ENCODE measurements at regions not wholly inside any gene's neighbourhood (a gene's known extent, or its start where the extent isn't known, plus 50 kb on each side); places are given as distances from the start of the nearest gene placed in this dataset.

GRCh38 chr6:129947797-129948196 lies 70.6 kb upstream of the L3MBTL3 start:
- ChIA-PET POLR2A (no interaction called here), CTCF (interaction anchor here (1.3 to 1.9 kb wide), 2 partner anchors 9 to 13 kb away, joined by 3 to 4 read pairs; no protein-coding TSS in a partner anchor)
- Histone ChIP-seq H3K4me3 (ENCODE audit: control insufficient read depth in 1 of 7, extremely low read depth in 1 of 7, insufficient read depth in 4 of 7, low read depth in 2 of 7, low read length in 6 of 7) (no peak overlapping the region), H3K27me3 (replicated peaks in 2 of 5; ENCODE audit: control insufficient read depth in 4 of 5, insufficient read depth in 5 of 5, low read length in 4 of 5) (peaks cover 0 to 2% (median 0%) of the 10 kb centered on the region in 5 experiments), H3K4me1 (ENCODE audit: control extremely low read depth in 1 of 4, control insufficient read depth in 4 of 4, insufficient read depth in 4 of 4, low read length in 3 of 4) (no peaks in the 10 kb centered on the region), H3K9me3 (ENCODE audit: control extremely low read depth in 1 of 5, control insufficient read depth in 4 of 5, insufficient read depth in 2 of 5, low read depth in 1 of 5, low read length in 4 of 5) (no peaks in the 10 kb centered on the region), H3K27ac (ENCODE audit: insufficient read depth in 1 of 2, low read depth in 1 of 2, low read length in 2 of 2, poor library complexity in 1 of 2, severe bottlenecking in 2 of 2) (no peak overlapping the region), H3K36me3 (ENCODE audit: control insufficient read depth in 4 of 4, insufficient read depth in 4 of 4, low read length in 3 of 4) (no peaks in the 10 kb centered on the region)
- WGBS (ENCODE audit: insufficient coverage), result no CpG with 5 or more reads among the region's 1 CpG
- no peak for DNase-seq

- Histone ChIP-seq H3K9me3 (ENCODE audit: control extremely low read depth in 1 of 5, control insufficient read depth in 4 of 5, insufficient read depth in 2 of 5, low read depth in 1 of 5, low read length in 4 of 5) (no peaks in the 10 kb centered on the region), H3K4me1 (ENCODE audit: control extremely low read depth in 1 of 4, control insufficient read depth in 4 of 4, insufficient read depth in 4 of 4, low read length in 3 of 4) (no peaks in the 10 kb centered on the region), H3K36me3 (ENCODE audit: control insufficient read depth in 4 of 4, insufficient read depth in 4 of 4, low read length in 3 of 4) (no peaks in the 10 kb centered on the region), H3K27me3 (replicated peaks in 2 of 5; ENCODE audit: control insufficient read depth in 4 of 5, insufficient read depth in 5 of 5, low read length in 4 of 5) (peaks cover 0 to 2% (median 0%) of the 10 kb centered on the region in 5 experiments), H3K4me3 (ENCODE audit: control insufficient read depth in 1 of 7, extremely low read depth in 1 of 7, insufficient read depth in 4 of 7, low read depth in 2 of 7, low read length in 6 of 7) (no peak overlapping the region), H3K27ac (ENCODE audit: insufficient read depth in 1 of 2, low read depth in 1 of 2, low read length in 2 of 2, poor library complexity in 1 of 2, severe bottlenecking in 2 of 2) (no peak overlapping the region)
- ChIA-PET POLR2A (no interaction called here), CTCF (interaction anchor here (1.9 kb wide), 1 partner anchor 12 kb away, joined by 4 read pairs; no protein-coding TSS in a partner anchor)
- DNase-seq, result no peak
- WGBS (ENCODE audit: insufficient coverage), result 90% methylated on average over 6 of the region's 9 CpGs
Measured at GRCh38 chr6:129946439-129947140, 71.8 kb upstream of the L3MBTL3 start.

GRCh38 chr6:129943637-129944271 lies 74.6 kb upstream of the L3MBTL3 start:
- WGBS (ENCODE audit: insufficient coverage), result 98% methylated on average over 9 of the region's 11 CpGs
- POLR2A ChIA-PET, result no interaction called here

GRCh38 chr6:129940454-129941195 lies 77.8 kb upstream of the L3MBTL3 start:
- DNase-seq, result no peak
- Histone ChIP-seq H3K9me3 (ENCODE audit: control extremely low read depth in 1 of 5, control insufficient read depth in 4 of 5, insufficient read depth in 2 of 5, low read depth in 1 of 5, low read length in 4 of 5) (no peaks in the 10 kb centered on the region), H3K4me1 (ENCODE audit: control extremely low read depth in 1 of 4, control insufficient read depth in 4 of 4, insufficient read depth in 4 of 4, low read length in 3 of 4) (no peaks in the 10 kb centered on the region), H3K36me3 (ENCODE audit: control insufficient read depth in 4 of 4, insufficient read depth in 4 of 4, low read length in 3 of 4) (no peaks in the 10 kb centered on the region), H3K27me3 (replicated peaks in 2 of 5; ENCODE audit: control insufficient read depth in 4 of 5, insufficient read depth in 5 of 5, low read length in 4 of 5) (peaks cover 0 to 4% (median 0%) of the 10 kb centered on the region in 5 experiments), H3K27ac (ENCODE audit: insufficient read depth in 1 of 2, low read depth in 1 of 2, low read length in 2 of 2, poor library complexity in 1 of 2, severe bottlenecking in 2 of 2) (no peak overlapping the region), H3K4me3 (ENCODE audit: control insufficient read depth in 1 of 7, extremely low read depth in 1 of 7, insufficient read depth in 4 of 7, low read depth in 2 of 7, low read length in 6 of 7) (no peak overlapping the region)
- ChIA-PET CTCF (no interaction called here), POLR2A (no interaction called here)
- WGBS (ENCODE audit: insufficient coverage), result 84% methylated on average over 5 of the region's 6 CpGs

More at GRCh38 chr6:129943637-129944271, 74.6 kb upstream of the L3MBTL3 start:
- Histone ChIP-seq H3K9me3 (ENCODE audit: control extremely low read depth in 1 of 5, control insufficient read depth in 4 of 5, insufficient read depth in 2 of 5, low read depth in 1 of 5, low read length in 4 of 5) (no peaks in the 10 kb centered on the region), H3K4me1 (ENCODE audit: control extremely low read depth in 1 of 4, control insufficient read depth in 4 of 4, insufficient read depth in 4 of 4, low read length in 3 of 4) (no peaks in the 10 kb centered on the region), H3K36me3 (ENCODE audit: control insufficient read depth in 4 of 4, insufficient read depth in 4 of 4, low read length in 3 of 4) (no peaks in the 10 kb centered on the region), H3K4me3 (ENCODE audit: control insufficient read depth in 1 of 7, extremely low read depth in 1 of 7, insufficient read depth in 4 of 7, low read depth in 2 of 7, low read length in 6 of 7) (no peak overlapping the region), H3K27me3 (replicated peaks in 2 of 5; ENCODE audit: control insufficient read depth in 4 of 5, insufficient read depth in 5 of 5, low read length in 4 of 5) (peaks cover 0 to 1% (median 0%) of the 10 kb centered on the region in 5 experiments), H3K27ac (ENCODE audit: insufficient read depth in 1 of 2, low read depth in 1 of 2, low read length in 2 of 2, poor library complexity in 1 of 2, severe bottlenecking in 2 of 2) (no peak overlapping the region)
- CTCF ChIA-PET, result no interaction called here
- DNase-seq, result no peak

GRCh38 chr6:129938249-129939020 lies 77.3 kb upstream of the TMEM244 start:
- no peaks in the 10 kb centered on the region for H3K36me3 ChIP-seq (ENCODE audit: control insufficient read depth in 4 of 4, insufficient read depth in 4 of 4, low read length in 3 of 4)
- ChIA-PET CTCF (interaction anchor here (0.8 to 2.1 kb wide), 11 partner anchors 9 to 439 kb away, joined by 3 to 7 read pairs (median 3); no protein-coding TSS in a partner anchor), POLR2A (no interaction called here)
- H3K9me3 ChIP-seq (ENCODE audit: control extremely low read depth in 1 of 5, control insufficient read depth in 4 of 5, insufficient read depth in 2 of 5, low read depth in 1 of 5, low read length in 4 of 5), result no peaks in the 10 kb centered on the region
- 83% methylated on average over 4 of the region's 8 CpGs for WGBS (ENCODE audit: insufficient coverage)
- no peak for DNase-seq
- no peak overlapping the region for H3K27ac ChIP-seq (ENCODE audit: insufficient read depth in 1 of 2, low read depth in 1 of 2, low read length in 2 of 2, poor library complexity in 1 of 2, severe bottlenecking in 2 of 2)
- H3K27me3 ChIP-seq (replicated peaks in 2 of 5; ENCODE audit: control insufficient read depth in 4 of 5, insufficient read depth in 5 of 5, low read length in 4 of 5), result peaks cover 0 to 4% (median 0%) of the 10 kb centered on the region in 5 experiments
- no peak overlapping the region for H3K4me3 ChIP-seq (ENCODE audit: control insufficient read depth in 1 of 7, extremely low read depth in 1 of 7, insufficient read depth in 4 of 7, low read depth in 2 of 7, low read length in 6 of 7)
- H3K4me1 ChIP-seq (ENCODE audit: control extremely low read depth in 1 of 4, control insufficient read depth in 4 of 4, insufficient read depth in 4 of 4, low read length in 3 of 4), result no peaks in the 10 kb centered on the region

- H3K27me3 ChIP-seq (replicated peaks in 2 of 5; ENCODE audit: control insufficient read depth in 4 of 5, insufficient read depth in 5 of 5, low read length in 4 of 5), result peaks cover 0 to 3% (median 0%) of the 10 kb centered on the region in 5 experiments
- 0% methylated on average over 3 of the region's 7 CpGs for WGBS (ENCODE audit: insufficient coverage)
- no peaks in the 10 kb centered on the region for H3K36me3 ChIP-seq (ENCODE audit: control insufficient read depth in 4 of 4, insufficient read depth in 4 of 4, low read length in 3 of 4)
- H3K9me3 ChIP-seq (ENCODE audit: control extremely low read depth in 1 of 5, control insufficient read depth in 4 of 5, insufficient read depth in 2 of 5, low read depth in 1 of 5, low read length in 4 of 5), result no peaks in the 10 kb centered on the region
- no peaks in the 10 kb centered on the region for H3K4me1 ChIP-seq (ENCODE audit: control extremely low read depth in 1 of 4, control insufficient read depth in 4 of 4, insufficient read depth in 4 of 4, low read length in 3 of 4)
- H3K27ac ChIP-seq (ENCODE audit: insufficient read depth in 1 of 2, low read depth in 1 of 2, low read length in 2 of 2, poor library complexity in 1 of 2, severe bottlenecking in 2 of 2), result no peak overlapping the region
- ChIA-PET POLR2A (no interaction called here), CTCF (interaction anchor here (0.6 to 1.1 kb wide), 3 partner anchors 19 to 339 kb away, joined by 3 to 4 read pairs (median 3); no protein-coding TSS in a partner anchor)
- DNase-seq, result peak; percentile 52 to 57 (median 56)
- H3K4me3 ChIP-seq (ENCODE audit: control insufficient read depth in 1 of 7, extremely low read depth in 1 of 7, insufficient read depth in 4 of 7, low read depth in 2 of 7, low read length in 6 of 7), result peak overlapping the region in 3 of 7 experiments; percentile 8 to 49 (median 16)
Measured at GRCh38 chr6:129936329-129937165, 75.4 kb upstream of the TMEM244 start.
